ENCODE measurements at regions not wholly inside any gene's neighbourhood (a gene's known extent, or its start where the extent isn't known, plus 50 kb on each side); places are given as distances from the start of the nearest gene placed in this dataset.

GRCh38 chr5:105828821-105829220, 1841.9 kb downstream of the EFNA5 start:
- H3K9me3 ChIP-seq (ENCODE audit: low read length), result no peaks in the 10 kb centered on the region
- no peaks in the 10 kb centered on the region for H3K27me3 ChIP-seq (ENCODE audit: insufficient read depth, low read length)
- H4K20me1 ChIP-seq (ENCODE audit: insufficient read depth, low read length), result no peaks in the 10 kb centered on the region
- no peaks in the 10 kb centered on the region for H3K9me2 ChIP-seq (ENCODE audit: low read depth, low read length)
- H3K4me2 ChIP-seq (ENCODE audit: low read length), result no peak overlapping the region
- no peaks in the 10 kb centered on the region for H3K79me2 ChIP-seq (ENCODE audit: insufficient read depth, low read length)
- no peak overlapping the region for H3K9ac ChIP-seq (ENCODE audit: low read length)
- H3K4me3 ChIP-seq (ENCODE audit: low read depth, low read length, poor library complexity, severe bottlenecking), result no peak overlapping the region
- H3K4me1 ChIP-seq (ENCODE audit: insufficient read depth, low read length, severe bottlenecking), result no peaks in the 10 kb centered on the region
- H3K36me3 ChIP-seq (ENCODE audit: insufficient read depth, low read length), result no peaks in the 10 kb centered on the region
- TF ChIP-seq, protein P1, sequence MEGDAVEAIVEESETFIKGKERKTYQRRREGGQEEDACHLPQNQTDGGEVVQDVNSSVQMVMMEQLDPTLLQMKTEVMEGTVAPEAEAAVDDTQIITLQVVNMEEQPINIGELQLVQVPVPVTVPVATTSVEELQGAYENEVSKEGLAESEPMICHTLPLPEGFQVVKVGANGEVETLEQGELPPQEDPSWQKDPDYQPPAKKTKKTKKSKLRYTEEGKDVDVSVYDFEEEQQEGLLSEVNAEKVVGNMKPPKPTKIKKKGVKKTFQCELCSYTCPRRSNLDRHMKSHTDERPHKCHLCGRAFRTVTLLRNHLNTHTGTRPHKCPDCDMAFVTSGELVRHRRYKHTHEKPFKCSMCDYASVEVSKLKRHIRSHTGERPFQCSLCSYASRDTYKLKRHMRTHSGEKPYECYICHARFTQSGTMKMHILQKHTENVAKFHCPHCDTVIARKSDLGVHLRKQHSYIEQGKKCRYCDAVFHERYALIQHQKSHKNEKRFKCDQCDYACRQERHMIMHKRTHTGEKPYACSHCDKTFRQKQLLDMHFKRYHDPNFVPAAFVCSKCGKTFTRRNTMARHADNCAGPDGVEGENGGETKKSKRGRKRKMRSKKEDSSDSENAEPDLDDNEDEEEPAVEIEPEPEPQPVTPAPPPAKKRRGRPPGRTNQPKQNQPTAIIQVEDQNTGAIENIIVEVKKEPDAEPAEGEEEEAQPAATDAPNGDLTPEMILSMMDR (IDR thresholded peaks at IDR 0.05; ENCODE audit: low read length), result no peak
- TF ChIP-seq EZH2 (IDR thresholded peaks at IDR 0.05; ENCODE audit: borderline replicate concordance, low read length), result no peak
- H3F3A ChIP-seq (ENCODE audit: insufficient read depth, low read length), result no peaks in the 10 kb centered on the region
- no peak overlapping the region for H3K27ac ChIP-seq (ENCODE audit: low read depth, low read length, poor library complexity, severe bottlenecking)
- no peak overlapping the region for H2AFZ ChIP-seq (ENCODE audit: low read length)

DNA sequence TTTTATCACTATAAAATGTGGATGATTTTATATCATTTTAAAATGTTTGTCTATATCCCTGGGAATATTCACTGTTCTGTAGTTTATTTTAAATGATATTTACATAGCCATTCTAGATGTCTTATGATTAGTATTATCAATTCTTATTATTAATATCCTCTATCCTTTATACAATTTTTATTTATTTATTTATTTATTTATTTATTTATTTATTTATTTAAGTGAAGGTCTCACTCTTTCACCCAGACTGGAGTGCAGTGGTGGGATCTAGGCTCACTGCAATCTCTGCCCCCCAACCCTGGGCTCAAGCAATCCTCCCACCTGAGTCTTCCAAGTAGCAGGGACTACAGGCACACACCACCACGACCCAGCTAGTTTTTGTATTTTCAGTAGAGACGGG, 1848.9 kb downstream of the EFNA5 start:
- no peaks in the 10 kb centered on the region for H3K9me3 ChIP-seq (ENCODE audit: low read length)
- no peak overlapping the region for H3K9ac ChIP-seq (ENCODE audit: low read length)
- H3K9me2 ChIP-seq (ENCODE audit: low read depth, low read length), result no peaks in the 10 kb centered on the region
- H3K27ac ChIP-seq (ENCODE audit: low read depth, low read length, poor library complexity, severe bottlenecking), result no peak overlapping the region
- no peaks in the 10 kb centered on the region for H3K27me3 ChIP-seq (ENCODE audit: insufficient read depth, low read length)
- H3K79me2 ChIP-seq (ENCODE audit: insufficient read depth, low read length), result no peaks in the 10 kb centered on the region
- H3K4me3 ChIP-seq (ENCODE audit: low read depth, low read length, poor library complexity, severe bottlenecking), result no peak overlapping the region
- no peak overlapping the region for H2AFZ ChIP-seq (ENCODE audit: low read length)
- no peaks in the 10 kb centered on the region for H4K20me1 ChIP-seq (ENCODE audit: insufficient read depth, low read length)
- no peaks in the 10 kb centered on the region for H3K36me3 ChIP-seq (ENCODE audit: insufficient read depth, low read length)
- no peak overlapping the region for H3K4me2 ChIP-seq (ENCODE audit: low read length)
- TF ChIP-seq, protein P1 (IDR thresholded peaks at IDR 0.05; ENCODE audit: low read length), result no peak
- TF ChIP-seq EZH2 (IDR thresholded peaks at IDR 0.05; ENCODE audit: borderline replicate concordance, low read length), result no peak
- H3K4me1 ChIP-seq (ENCODE audit: insufficient read depth, low read length, severe bottlenecking), result no peaks in the 10 kb centered on the region
- 0 out of 2 replicates have a peak, but pooled peaks cover 3% of the 10 kb centered on the region for H3F3A ChIP-seq (ENCODE audit: insufficient read depth, low read length)

- Histone ChIP-seq H3K4me3 (ENCODE audit: low read depth, low read length, poor library complexity, severe bottlenecking) (no peak overlapping the region), H3K36me3 (ENCODE audit: insufficient read depth, low read length) (no peaks in the 10 kb centered on the region), H3F3A (ENCODE audit: insufficient read depth, low read length) (no peaks in the 10 kb centered on the region), H3K4me1 (ENCODE audit: insufficient read depth, low read length, severe bottlenecking) (no peaks in the 10 kb centered on the region), H3K9me3 (ENCODE audit: low read length) (no peaks in the 10 kb centered on the region), H3K9me2 (ENCODE audit: low read depth, low read length) (no peaks in the 10 kb centered on the region), H3K4me2 (ENCODE audit: low read length) (no peak overlapping the region), H3K79me2 (ENCODE audit: insufficient read depth, low read length) (no peaks in the 10 kb centered on the region), H4K20me1 (ENCODE audit: insufficient read depth, low read length) (no peaks in the 10 kb centered on the region), H2AFZ (ENCODE audit: low read length) (no peak overlapping the region), H3K27ac (ENCODE audit: low read depth, low read length, poor library complexity, severe bottlenecking) (no peak overlapping the region), H3K27me3 (ENCODE audit: insufficient read depth, low read length) (no peaks in the 10 kb centered on the region), H3K9ac (ENCODE audit: low read length) (no peak overlapping the region)
- TF ChIP-seq, protein P1 (IDR thresholded peaks at IDR 0.05; ENCODE audit: low read length), result no peak
- no peak for TF ChIP-seq EZH2 (IDR thresholded peaks at IDR 0.05; ENCODE audit: borderline replicate concordance, low read length)
Observed at GRCh38 chr5:105817914-105818313, 1852.8 kb downstream of the EFNA5 start.
